ENCODE measurements at regions not wholly inside any gene's neighbourhood (a gene's known extent, or its start where the extent isn't known, plus 50 kb on each side); places are given as distances from the start of the nearest gene placed in this dataset.

DNA sequence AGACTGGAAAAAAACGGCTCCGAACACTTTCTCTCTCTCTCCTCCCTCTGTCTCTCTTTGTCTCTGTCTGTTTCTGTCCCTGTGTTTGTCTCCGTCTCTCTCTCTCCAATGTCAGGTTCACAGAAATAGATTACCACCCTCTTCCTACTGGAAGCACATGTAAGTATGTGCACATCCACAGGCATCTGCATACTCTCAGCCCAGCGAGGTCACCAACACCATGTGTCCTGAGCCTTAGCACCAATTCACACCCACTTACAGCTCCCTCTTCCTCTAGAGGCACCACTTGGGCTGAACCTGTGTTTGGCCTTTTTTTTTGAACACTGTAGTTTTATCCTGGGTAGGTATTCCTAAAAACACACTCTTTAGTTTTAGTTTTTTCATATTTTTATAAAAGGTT, 130.5 kb downstream of the ETS2 start:
- TF ChIP-seq JUN (IDR thresholded peaks at IDR 0.05; ENCODE audit: borderline replicate concordance, insufficient read depth, insufficient read length, low read depth) (no peak), CTCF (IDR thresholded peaks at IDR 0.05; ENCODE audit: extremely low read depth in 1 of 2, insufficient read depth in 1 of 2, low read depth in 1 of 2, low read length in 2 of 2) (no peak), POLR2AphosphoS5 (IDR thresholded peaks at IDR 0.05; ENCODE audit: insufficient read depth, low read depth, low read length) (no peak), POLR2A (IDR thresholded peaks at IDR 0.05; ENCODE audit: low read depth, low read length) (no peak), MYC (IDR thresholded peaks at IDR 0.05; ENCODE audit: low read depth, low read length) (no peak), GATA2 (IDR thresholded peaks at IDR 0.05; ENCODE audit: insufficient read depth, insufficient read length, low read depth, low read length) (no peak), EZH2 (IDR thresholded peaks at IDR 0.05; ENCODE audit: borderline replicate concordance, low read depth, low read length, severe bottlenecking) (no peak), MAX (IDR thresholded peaks at IDR 0.05; ENCODE audit: insufficient read depth, insufficient read length) (no peak)

Data from endothelial cell of umbilical vein (primary cell).